ENCODE measurements at regions not wholly inside any gene's neighbourhood (a gene's known extent, or its start where the extent isn't known, plus 50 kb on each side); places are given as distances from the start of the nearest gene placed in this dataset.
A peak's percentile ranks its signal among the peaks of the same experiment; 100 is the strongest.
"Not testable (repeated sequence)": the region's sequence is repeated elsewhere in the genome, so short reads cannot be mapped to it uniquely, and the experiment has no call there.

DNA sequence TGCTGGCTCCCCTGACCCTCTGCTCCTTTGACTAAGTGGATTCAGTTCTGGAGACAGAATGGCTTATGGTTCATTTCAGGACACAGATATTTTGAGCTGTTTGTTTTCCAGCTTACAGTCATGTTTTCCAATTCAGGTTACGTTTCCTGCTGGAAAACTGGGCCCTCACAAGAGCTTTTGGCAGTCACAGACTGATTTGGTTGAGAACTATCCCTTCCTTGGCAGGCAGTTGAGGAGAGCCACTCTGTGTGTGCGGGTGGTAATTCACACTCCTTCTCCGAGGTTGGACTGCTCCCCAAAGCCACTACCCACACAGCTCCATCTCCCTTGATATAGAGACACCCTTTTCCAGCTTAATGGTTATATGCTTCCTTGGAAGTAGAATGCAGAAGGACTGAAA is 534.5 kb downstream of the TMEM38B start:
- no peak for DNase-seq (ENCODE audit: low read depth)

DNA sequence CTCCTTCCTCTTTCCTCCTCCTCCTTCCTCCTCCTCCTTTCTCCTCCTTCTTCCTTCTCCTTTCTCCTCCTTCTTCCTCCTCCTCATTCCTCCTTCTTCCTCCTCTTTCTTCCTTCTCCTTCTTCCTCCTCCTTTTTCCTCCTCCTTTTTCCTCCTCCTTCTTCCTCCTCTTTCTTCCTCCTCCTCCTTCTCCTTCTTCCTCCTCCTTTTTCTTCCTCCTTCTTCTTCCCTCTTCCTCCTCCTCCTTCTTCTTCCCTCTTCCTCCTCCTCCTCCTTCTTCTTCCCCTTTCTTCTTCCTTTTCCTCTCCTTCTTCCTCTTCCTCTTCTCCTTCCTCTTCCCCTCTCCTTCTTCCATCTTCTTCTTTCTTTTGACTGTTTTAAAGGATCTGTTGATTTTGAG is 538.8 kb downstream of the TMEM38B start:
- no peak for DNase-seq (ENCODE audit: low read depth)

DNA sequence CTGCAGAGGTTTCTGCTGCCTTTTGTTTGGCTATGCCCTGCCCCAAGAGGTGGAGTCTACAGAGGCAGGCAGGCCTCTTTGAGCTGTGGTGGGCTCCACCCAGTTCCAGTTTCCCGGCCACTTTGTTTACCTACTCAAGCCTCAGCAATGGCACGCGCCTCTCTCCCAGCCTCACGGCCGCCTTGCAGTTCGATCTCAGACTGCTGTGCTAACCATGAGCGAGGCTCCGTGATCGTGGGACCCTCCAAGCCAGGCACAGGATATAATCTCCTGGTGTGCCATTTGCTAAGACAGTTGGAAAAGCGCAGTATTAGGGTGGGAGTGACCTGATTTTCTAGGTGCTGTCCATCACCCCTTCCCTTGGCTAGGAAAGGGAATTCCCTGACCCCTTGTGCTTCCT is 566.6 kb downstream of the TMEM38B start:
- DNase-seq (ENCODE audit: low read depth): not testable (repeated sequence)

DNA sequence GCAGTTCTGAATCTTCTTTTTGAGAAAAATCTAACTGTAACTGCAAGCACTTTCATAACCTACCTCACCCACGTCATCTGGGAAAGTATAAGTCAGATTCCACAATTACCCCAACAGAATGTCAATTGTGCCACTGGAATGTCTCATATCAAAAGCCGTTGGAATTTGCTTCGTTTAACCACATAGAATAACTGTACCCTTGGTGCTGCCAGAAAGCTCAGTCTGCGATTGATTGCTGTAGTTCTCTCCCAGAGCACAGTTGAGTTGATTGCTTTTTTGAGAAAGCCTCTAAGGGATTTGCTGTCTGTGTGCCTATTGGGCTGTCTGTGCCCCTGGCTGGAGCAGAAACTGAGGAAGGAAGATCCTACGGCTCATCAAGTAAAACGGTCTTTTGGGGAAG is 583.6 kb downstream of the TMEM38B start:
- DNase-seq (ENCODE audit: low read depth): no peak

DNA sequence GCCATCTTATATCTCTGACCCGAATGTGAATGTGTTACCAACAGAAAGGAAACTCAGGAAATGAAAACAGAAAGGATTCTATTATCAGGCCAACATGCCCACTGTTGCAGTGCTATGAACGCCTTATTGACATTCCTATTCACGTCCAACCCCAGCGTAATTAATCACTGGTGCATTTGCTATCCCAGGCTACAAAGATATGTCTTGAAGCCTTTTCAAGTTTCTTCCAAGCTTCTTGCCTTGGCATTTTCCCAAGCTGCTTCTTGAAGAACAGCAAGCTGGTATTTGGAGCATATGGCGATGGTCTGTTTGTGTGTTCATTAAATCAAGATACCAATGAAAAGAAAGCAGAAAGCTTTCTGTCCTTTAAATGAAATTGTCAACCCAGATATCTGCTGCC is 579.2 kb upstream of the ZNF462 start:
- DNase-seq (ENCODE audit: low read depth): no peak

DNA sequence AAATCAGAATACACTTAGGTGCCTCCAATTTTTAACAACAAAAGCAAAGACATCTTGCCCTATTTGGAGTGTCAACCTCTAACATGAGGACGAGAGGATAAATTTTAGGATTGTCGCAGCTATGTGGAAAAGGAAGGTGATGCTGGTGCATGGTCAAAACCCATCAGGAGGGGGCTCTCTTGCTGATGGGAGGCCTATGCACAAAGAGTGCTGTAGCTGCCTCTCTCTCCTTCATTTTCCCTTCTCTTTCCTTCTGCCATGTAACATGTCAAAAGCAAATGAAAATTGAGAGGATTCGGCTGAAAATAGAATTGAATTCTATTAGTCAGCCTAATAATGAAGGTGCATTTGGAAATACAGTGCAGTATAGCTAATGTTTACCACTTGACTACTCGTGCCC is 578.7 kb upstream of the ZNF462 start:
- DNase-seq (ENCODE audit: low read depth): no peak

DNA sequence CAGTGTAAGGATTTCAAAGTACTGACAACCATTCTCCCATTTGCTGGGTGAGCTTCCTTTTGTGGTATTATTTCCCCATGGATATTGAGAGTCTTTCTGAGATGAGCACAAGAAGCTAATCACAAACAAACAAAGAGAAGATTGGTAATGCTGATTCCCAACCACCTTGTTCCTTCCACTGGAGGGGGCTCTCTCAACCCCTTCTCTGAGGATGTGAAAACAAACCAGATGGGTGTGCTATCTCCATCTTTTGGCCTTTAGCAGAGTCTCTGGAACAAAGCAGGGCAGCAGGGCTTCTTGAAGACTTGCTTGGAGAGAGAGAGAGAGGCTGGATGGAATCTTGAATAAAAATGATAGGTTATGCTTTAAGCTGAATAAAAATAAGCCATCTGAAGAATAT is 576.7 kb upstream of the ZNF462 start:
- peak; percentile 50 for DNase-seq (ENCODE audit: low read depth)

DNA sequence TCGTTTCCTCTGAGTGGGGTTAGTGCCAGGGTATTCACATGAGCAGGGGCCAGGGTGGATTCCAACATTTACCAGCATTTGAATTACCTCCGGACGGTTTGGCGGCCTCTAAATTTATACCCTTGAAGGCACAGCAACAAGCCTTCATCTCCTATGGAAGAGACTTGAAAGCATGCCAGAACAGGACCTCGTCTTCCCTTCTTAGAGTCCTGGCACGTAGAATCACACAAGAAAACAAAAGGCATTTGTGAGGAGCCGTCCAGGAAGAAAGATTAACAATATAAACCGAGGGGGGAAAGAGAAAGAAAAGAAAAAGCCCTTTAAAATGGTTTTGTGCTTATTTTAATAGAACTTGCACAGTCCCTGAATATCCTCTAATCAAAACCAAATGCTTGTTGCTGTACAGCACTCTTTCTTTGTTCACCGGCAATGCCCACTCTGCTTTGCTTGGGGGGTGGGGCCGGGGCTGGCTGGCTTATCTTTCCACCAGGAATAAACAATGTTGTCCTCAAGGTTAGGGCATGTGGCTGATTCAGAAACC is 575.8 kb upstream of the ZNF462 start:
- peak; percentile 17 for DNase-seq (ENCODE audit: low read depth)

DNA sequence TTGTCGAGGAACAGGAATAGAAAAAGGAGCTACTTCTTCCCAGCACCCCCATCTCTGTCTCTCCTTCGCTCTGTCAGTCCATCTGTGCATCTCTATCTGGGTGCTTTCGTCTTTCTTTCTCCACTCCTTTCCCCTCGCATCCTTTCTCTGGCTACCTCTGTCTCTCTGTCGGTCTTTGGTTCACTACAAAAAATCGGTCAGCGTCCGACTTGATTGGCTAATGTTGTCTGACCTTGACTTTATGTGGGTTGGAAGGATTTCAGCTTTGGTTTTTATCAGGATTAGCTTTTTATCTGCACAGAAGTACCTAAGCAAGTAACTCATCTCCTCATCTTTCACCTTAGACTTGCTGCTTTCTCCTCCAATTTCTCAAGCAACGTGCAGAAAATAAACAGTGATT is 575.2 kb upstream of the ZNF462 start:
- DNase-seq (ENCODE audit: low read depth): no peak

DNA sequence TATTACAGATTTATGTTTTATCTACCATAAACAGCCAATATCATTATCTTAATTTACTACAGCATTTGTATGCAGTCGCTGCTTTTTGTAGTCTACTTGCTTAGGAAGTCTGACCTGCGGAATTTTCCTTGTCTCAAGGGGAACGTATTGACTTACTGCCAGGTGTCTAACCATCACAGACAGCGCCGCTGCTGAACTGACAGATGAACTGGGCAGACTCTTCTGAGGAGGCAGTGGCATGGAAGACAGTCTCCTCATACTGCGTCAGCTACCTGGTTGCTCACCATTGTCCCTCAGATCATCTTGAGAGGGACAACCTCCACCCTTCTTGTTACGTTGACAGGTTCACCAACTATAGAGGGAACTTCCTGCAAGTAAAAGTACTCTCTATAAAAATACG is 574.3 kb upstream of the ZNF462 start:
- no peak for DNase-seq (ENCODE audit: low read depth)

DNA sequence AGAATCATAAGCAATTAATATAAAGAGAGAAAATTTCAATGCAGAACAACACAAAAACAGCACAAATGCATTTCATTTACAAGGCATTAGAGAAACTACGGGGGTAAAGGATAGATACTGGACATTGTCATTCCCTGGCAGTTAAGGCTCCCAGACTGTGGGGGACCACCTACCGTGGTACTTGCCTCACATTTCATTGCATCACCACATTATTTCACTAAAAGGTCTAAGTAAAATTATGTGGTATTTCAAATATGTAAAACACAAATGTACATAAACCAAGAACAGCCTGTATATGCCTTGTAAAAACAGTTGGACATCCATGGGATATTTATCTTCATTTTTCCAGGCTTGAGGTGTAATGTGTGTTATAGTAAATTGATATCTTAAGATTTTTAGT is 571.2 kb upstream of the ZNF462 start:
- DNase-seq (ENCODE audit: low read depth): no peak

DNA sequence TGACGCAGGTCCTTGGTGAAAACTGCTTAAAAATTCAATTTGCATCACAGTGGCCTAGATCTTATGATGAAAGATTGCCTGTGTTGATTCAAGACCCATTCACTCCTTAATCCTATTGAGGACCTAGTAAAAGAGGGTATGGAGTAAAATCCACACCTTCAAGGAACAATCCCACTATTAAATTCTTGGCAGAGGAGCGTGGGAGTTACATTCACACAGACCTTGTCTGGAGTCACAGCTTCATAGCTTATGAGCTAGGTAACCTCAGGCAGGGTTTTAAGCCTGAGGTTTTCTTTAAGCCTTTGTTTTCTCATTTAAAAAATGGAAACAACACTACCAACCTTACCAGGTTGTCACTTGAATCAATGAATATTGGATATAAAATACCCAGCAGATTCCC is 566.5 kb upstream of the ZNF462 start:
- DNase-seq (ENCODE audit: low read depth): no peak

DNA sequence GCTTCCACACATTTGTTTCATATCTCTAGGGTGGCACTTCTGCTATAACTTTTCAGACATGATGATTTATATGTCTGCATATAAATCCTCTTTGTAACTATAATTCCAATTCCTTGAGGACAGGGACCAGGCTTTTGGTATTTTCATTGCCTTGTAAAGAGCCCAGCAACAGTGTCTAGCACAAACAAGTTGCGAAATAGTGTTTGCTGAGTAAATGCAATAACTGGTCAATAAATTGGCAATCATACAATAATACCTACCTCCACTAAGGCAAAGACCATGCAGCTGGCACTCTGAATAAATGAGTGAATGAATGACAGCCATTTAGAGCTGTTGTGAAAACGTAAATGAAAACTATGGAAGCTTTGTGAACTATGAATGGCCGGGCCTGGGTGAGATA is 564.0 kb upstream of the ZNF462 start:
- DNase-seq (ENCODE audit: low read depth): no peak

DNA sequence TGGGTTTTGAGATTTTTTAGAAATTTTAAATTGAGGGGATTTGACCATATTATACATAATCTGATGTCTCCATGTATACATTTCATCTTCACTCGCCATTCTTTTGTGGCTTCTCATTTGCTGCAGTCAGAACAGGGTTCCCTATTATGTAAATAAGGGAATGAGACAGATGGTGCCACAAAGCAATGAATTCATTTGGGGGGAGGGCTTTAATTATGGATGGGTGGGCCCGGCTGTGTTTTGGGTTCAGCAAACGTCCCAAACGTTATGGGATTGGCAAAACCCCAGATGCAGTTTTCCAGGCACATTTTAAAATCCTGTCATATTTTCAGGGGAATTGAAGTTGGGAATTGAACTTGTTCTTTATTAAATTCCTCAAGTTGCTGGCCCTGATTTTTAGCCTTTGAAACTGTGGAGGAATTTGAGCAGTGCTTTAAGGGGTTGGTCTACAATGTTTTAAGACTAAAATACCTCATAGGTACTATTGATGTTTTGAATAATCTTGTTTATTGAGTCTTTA is 558.5 kb upstream of the ZNF462 start:
- no peak for DNase-seq (ENCODE audit: low read depth)

DNA sequence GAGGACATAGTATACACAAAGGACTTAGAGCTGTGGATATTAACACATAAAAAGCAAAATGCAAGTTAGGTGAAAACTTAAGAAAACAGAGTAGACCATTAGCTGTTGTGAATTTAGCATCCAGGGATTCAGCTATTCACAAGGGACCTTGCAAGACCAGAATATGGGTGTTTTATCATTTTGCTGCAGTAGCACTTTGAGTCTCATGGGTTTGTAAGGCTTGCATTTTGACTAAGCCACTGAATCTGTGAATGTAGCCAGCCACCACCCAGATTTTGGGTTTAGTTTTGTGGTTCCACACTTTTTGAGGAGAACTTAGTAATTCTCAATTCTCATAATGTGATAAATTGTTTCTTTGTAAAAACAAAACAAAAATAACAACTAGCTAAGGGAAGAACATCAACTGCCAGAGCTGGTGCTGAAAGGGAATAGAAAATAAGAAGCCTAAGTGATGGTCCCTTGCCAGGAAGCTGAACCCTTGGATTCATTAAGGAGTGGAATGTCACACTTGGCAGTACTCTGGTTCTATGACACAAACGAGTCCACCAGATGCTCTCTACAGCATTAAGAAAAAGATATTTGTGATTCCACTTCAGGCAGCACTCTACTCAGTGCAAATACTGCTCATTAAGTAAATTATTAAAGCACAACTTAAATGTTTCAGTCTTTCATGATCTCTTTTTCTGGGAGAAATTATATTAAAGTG is 557.4 kb upstream of the ZNF462 start:
- no peak for DNase-seq (ENCODE audit: low read depth)

DNA sequence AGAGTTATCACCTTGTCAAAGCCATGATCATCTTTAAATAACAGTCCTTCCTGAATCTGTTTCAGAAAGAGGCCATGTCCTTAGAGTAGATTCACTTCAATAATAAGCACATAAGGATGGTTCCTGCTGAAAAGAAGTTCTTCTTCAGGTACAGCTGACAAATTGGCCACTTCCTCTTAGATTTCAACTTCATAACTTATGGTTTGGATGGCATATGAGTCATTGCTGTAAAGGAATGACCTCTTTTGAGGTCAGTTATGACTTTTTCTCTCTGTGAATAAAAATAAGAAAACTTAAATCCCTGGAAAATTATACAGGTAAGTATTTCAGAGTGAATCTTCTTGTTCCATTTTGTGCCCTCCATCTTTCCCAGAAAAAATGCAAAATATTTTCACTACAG is 555.3 kb upstream of the ZNF462 start:
- no peak for DNase-seq (ENCODE audit: low read depth)

DNA sequence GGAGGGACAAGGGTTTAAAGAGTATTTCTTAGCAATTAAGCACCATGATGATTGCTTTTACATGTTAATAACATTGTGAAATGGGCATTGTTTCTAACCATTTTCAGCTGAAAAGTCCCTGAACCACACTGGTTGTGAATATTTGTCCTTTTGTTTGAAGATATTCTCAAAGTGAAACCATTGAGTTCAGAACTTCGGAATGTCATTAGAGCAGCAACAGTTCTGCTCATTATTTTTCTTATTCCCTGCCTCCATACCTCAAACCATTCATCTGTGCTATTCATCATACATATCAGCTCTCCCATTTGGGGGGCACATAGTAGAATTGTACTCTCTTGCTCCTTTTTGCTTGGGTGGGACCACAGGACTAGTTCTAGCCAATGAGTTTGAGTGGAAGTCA is 553.0 kb upstream of the ZNF462 start:
- DNase-seq (ENCODE audit: low read depth): no peak

DNA sequence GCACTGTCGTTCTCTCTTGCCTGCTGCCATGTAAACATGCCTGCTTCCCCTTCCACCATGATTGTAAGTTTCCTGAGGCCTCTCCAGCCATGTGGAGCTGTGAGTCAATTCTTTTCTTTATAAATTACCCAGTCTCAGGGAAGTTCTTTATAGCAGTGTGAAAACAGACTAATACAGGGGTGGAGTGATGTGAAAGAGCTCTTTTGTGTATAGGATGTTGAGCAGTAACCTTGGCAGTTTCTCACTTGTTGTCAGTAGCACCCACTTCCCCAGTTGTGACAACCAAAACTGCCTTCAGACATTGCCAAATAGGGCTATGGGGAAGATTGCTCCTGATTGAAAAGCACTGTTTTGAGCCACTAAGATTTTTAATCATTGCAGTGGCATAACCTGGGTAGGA is 552.2 kb upstream of the ZNF462 start:
- no peak for DNase-seq (ENCODE audit: low read depth)

DNA sequence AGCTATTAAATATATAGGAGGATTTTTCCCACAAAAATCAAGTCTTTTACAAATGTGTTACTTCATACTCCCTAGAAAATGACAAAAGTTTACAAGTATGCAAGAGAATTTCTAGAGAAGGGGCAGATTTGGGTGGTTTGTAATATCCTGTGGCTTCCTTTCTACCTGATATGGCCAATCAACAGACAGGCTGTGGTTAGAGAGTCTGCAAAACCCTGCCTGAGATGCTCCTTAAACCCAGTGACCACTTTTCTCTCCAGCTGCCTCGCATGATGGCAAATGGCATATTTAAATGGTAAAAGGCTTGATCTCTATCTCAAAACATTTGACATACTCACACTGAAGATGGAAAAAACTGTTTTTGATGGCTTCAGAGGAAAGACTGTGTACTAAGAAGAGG is 550.1 kb upstream of the ZNF462 start:
- no peak for DNase-seq (ENCODE audit: low read depth)

DNA sequence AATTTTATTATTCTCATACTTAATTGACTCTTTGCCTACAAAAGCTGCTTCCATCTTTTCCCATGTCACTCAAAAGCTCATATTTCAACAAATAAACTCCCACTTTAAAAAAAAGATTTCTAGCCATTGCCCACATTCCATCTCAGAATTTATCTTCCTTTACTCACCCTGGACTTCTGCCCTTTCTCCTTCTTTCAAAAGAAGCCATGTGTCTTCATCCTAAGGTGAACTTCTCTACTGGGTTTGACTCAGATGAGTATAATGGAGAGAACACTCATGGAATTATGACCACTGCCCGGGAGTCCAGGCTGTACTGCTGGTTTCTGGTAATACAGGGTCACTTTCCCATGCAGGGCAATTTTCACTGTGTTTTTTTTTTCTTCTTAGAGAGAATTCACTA is 548.5 kb upstream of the ZNF462 start:
- DNase-seq (ENCODE audit: low read depth): no peak

DNA sequence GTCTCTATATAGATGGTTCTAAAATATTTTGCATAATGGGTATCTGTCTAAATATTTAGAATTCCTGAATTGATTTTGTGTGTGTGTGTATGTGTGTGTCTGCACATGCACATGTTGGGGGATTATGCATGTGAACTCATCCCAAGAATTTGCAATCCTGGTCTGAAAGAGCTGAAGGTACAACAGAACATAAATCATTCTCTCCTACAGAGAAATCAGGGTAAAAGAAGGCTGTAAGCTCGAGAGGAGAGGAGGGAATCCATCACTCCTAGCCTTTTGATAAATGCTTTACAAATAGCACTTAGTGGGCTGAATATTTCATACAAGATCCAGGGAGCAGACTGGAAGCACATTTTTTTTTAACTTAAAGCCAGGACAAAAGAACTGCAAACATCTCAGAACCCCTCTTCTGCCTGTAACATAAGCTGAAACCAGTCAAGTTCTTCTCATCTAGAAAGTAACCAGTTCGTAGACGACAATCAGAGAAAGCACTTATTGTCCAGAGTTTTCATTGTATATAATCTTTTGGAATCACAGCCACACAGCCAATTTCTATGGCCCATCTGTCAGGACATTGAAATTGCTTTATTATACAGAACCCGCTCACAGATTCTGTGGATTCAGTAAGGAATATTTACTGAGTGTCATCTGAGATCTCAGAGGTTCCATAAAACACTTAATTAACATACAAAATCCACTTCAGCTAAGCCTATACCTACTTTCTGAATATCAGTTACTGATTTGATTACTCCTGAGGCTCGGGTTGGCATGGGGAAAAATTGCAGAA is 541.4 kb upstream of the ZNF462 start:
- DNase-seq (ENCODE audit: low read depth): no peak

DNA sequence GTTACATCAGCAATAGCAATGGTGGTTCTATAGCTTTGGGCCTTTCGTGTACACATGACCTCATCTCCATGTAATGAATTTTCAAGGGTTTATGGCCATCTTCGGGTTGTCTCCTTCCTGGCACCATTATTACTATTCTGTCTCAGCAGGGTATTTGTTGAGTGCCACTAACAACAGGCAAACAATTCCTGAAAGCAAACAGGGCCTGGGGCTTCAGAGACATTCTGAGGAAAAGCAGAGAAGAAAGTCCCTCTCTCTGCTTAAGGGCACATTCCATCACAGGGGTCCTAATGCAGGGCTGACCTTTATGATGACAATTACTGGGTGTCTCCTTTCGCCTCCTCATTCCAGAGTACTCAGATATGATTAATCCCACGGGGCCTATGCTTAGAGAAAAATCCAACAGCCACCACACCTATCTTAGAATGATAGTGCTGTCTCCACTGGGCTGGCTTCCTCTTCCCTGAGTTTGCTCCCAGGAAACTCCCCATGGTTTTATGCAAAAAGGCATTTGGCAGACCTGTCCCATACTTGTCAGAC is 540.2 kb upstream of the ZNF462 start:
- no peak for DNase-seq (ENCODE audit: low read depth)

DNA sequence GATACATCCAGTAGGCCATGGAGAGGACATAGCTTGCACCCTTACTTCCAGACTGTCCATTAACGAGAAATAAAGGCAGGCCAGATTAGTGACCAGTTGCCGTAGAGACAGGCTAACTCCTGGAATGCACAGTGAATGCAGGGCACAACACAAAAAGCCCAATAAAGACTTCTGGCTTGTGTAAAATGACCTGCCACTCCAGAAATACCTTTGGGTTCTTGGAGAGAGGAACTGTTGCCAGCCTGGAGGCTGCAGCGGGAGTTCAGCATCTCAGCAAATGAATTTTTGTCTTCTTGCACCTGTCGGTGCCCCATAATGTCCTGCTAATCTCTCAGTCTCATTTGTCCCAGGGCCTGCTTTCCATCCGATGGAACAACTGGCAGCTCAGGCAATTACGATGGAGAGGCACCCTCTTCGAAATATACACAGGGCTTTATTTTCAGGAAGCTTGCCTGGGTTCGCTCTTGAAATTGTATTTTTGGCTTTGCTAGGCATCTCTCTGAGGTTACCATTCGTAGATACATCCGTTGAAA is 538.8 kb upstream of the ZNF462 start:
- DNase-seq (ENCODE audit: low read depth): no peak
